Transverse colon (tissue), 4 donors: ENCODE measurements at regions not wholly inside any gene's neighbourhood (a gene's known extent, or its start where the extent isn't known, plus 50 kb on each side); places are given as distances from the start of the nearest gene placed in this dataset.

Experiments
- DNase-seq: peaks from one replicate; pipeline ENCODE4 v3.0.0-alpha.2; 2019
- H3K27ac ChIP-seq, 4 donors: fragments of 200-600 bp; sonication (generic); 2 replicates each; pipeline ENCODE4 v1.5.1; 2016 to 2018; ENCODE audit warnings: inconsistent platforms in 4 of 4
- H3K27me3 ChIP-seq: fragments of 200-600 bp; sonication (generic); 2 replicates; pipeline ENCODE4 v1.5.1; 2017; ENCODE audit warnings: inconsistent platforms
- H3K36me3 ChIP-seq, 4 donors: fragments of 200-600 bp; sonication (generic); 2 replicates each; pipeline ENCODE4 v1.5.1; 2017 to 2019; ENCODE audit warnings: inconsistent platforms in 4 of 4
- H3K4me1 ChIP-seq, 4 donors: fragments of 200-600 bp; sonication (generic); 2 replicates each; pipeline ENCODE4 v1.5.1; 2017 to 2020; ENCODE audit warnings: inconsistent platforms in 4 of 4
- H3K4me3 ChIP-seq, 4 donors: fragments of 200-600 bp; sonication (generic); 1 replicate in 1 of 4; 2 replicates in 3 of 4; pipeline versions ENCODE4 v1.5.1 to v1.6.1; 2017 to 2019; ENCODE audit warnings: inconsistent platforms in 4 of 4
- H3K9me3 ChIP-seq, 2 donors: fragments of 200-600 bp; sonication (generic); 2 replicates each; pipeline ENCODE4 v1.5.1; 2017 to 2019; ENCODE audit warnings: inconsistent platforms in 2 of 2
- CTCF ChIP-seq, 5 experiments: fragments of 200-600 bp in 3 of 5; fragments of 450-650 bp in 2 of 5; sonication (generic) in 3 of 5; IDR thresholded peaks; 1 replicate in 2 of 5; 2 replicates in 3 of 5; pipeline ENCODE4 v1.5.1; 2016 to 2017; ENCODE audit warnings: antibody characterized with exemption in 5 of 5, inconsistent platforms in 3 of 5, mild to moderate bottlenecking in 2 of 5, moderate library complexity in 1 of 5
- EP300 ChIP-seq: sonication (generic); formaldehyde crosslinking; IDR thresholded peaks from one replicate; pipeline ENCODE4 v1.6.1; 2017; ENCODE audit warnings: antibody characterized with exemption, low read depth
- POLR2A ChIP-seq: fragments of 450-650 bp; IDR thresholded peaks from one replicate; pipeline ENCODE4 v1.6.1; 2016; ENCODE audit warnings: antibody characterized with exemption, mild to moderate bottlenecking, moderate library complexity
- POLR2AphosphoS5 ChIP-seq, 3 donors: sonication (generic); formaldehyde crosslinking; IDR thresholded peaks; one replicate each; pipeline ENCODE4 v1.6.1; 2016; ENCODE audit warnings: antibody characterized with exemption in 3 of 3
- WGBS, 2 donors: methylation state at CpG; one replicate each; pipeline ENCODE4 v1.1.5; 2018; ENCODE audit warnings: low coverage in 1 of 2; 5-methylcytosine and 5-hydroxymethylcytosine counted together
- in situ Hi-C, 4 donors: fragments of 200-750 bp; cut with MboI; loops; one replicate each; pipeline versions ENCODE4 v1.15.0 to v1.15.1; 2017; ENCODE audit warnings: low sequenced_read_pairs in 3 of 4, low pct_ligation_motif_present in 1 of 4, low pct_unique_long_range_greater_than_20kb in 1 of 4
- intact Hi-C: fragments of 100-400 bp; cut with DNase I; formaldehyde crosslinking; loops from one replicate; pipeline ENCODE4 v1.15.1; 2023; ENCODE audit warnings: low total_unique reads

GRCh38 chr13:77475345-77476084 lies 60.0 kb upstream of the SCEL start:
- no peaks in the 10 kb centered on the region for H3K9me3 ChIP-seq
- no peak for TF ChIP-seq CTCF (IDR thresholded peaks at IDR 0.05)
- no peak for TF ChIP-seq POLR2AphosphoS5 (IDR thresholded peaks at IDR 0.05)
- intact Hi-C loops, result no loop called here
- DNase-seq, result no peak
- H3K4me1 ChIP-seq, result peaks cover 0 to 4% (median 0%) of the 10 kb centered on the region in 4 donors
- no peak overlapping the region for H3K27ac ChIP-seq
- 98 to 100% methylated on average over 3 to 35 of the region's 47 CpGs for WGBS, 2 donors
- no peaks in the 10 kb centered on the region for H3K36me3 ChIP-seq
- H3K27me3 ChIP-seq, result no peaks in the 10 kb centered on the region
- in situ Hi-C loops, result no loop called here
- no peak overlapping the region for H3K4me3 ChIP-seq

GRCh38 chr13:77470986-77471385 lies 64.5 kb upstream of the SCEL start:
- H3K4me3 ChIP-seq, result no peak overlapping the region
- no peak overlapping the region for H3K27ac ChIP-seq
- no peaks in the 10 kb centered on the region for H3K27me3 ChIP-seq
- DNase-seq, result no peak
- WGBS, 2 donors, result 88 to 90% methylated on average over 3 of the region's 3 CpGs
- no peaks in the 10 kb centered on the region for H3K36me3 ChIP-seq
- H3K9me3 ChIP-seq, result no peaks in the 10 kb centered on the region
- intact Hi-C loops, result no loop called here
- H3K4me1 ChIP-seq, result no peaks in the 10 kb centered on the region
- TF ChIP-seq POLR2AphosphoS5 (IDR thresholded peaks at IDR 0.05) (no peak), CTCF (IDR thresholded peaks at IDR 0.05) (no peak), POLR2A (no peak), EP300 (no peak)
- in situ Hi-C loops, result no loop called here

GRCh38 chr13:77466753-77467422 lies 68.6 kb upstream of the SCEL start:
- H3K27ac ChIP-seq, result no peak overlapping the region
- in situ Hi-C loops (no loop called here), intact Hi-C loops (no loop called here)
- no peaks in the 10 kb centered on the region for H3K9me3 ChIP-seq
- WGBS, 2 donors, result 52 to 60% methylated on average over 4 of the region's 4 CpGs
- H3K27me3 ChIP-seq, result no peaks in the 10 kb centered on the region
- no peaks in the 10 kb centered on the region for H3K36me3 ChIP-seq
- no peak overlapping the region for H3K4me3 ChIP-seq
- TF ChIP-seq CTCF (IDR thresholded peaks at IDR 0.05) (no peak), POLR2A (no peak), POLR2AphosphoS5 (IDR thresholded peaks at IDR 0.05) (no peak), EP300 (no peak)
- DNase-seq, result no peak
- no peaks in the 10 kb centered on the region for H3K4me1 ChIP-seq

GRCh38 chr13:77465603-77466195 lies 69.8 kb upstream of the SCEL start:
- Histone ChIP-seq H3K4me3 (no peak overlapping the region), H3K4me1 (no peaks in the 10 kb centered on the region), H3K36me3 (no peaks in the 10 kb centered on the region), H3K27me3 (no peaks in the 10 kb centered on the region), H3K27ac (no peak overlapping the region), H3K9me3 (no peaks in the 10 kb centered on the region)
- in situ Hi-C loops (no loop called here), intact Hi-C loops (no loop called here)
- no peak for DNase-seq
- TF ChIP-seq POLR2AphosphoS5 (IDR thresholded peaks at IDR 0.05) (no peak), POLR2A (no peak), CTCF (IDR thresholded peaks at IDR 0.05) (no peak), EP300 (no peak)
